Fibroblast of pulmonary artery (primary cell): ENCODE measurements at regions not wholly inside any gene's neighbourhood (a gene's known extent, or its start where the extent isn't known, plus 50 kb on each side); places are given as distances from the start of the nearest gene placed in this dataset.

Experiments
- DNase-seq: peaks from one replicate; pipeline ENCODE4 v3.0.0-alpha.2; 2010; ENCODE audit warnings: low read depth
- H3K4me3 ChIP-seq: replicated peaks from 2 replicates; pipeline ENCODE4 v1.5.1; 2011; ENCODE audit warnings: low read depth, mild to moderate bottlenecking, control low read depth, low read length, moderate library complexity
- TF ChIP-seq, protein P1 (sequence below): IDR thresholded peaks from 2 replicates; pipeline ENCODE4 v1.5.1; 2011; ENCODE audit warnings: mild to moderate bottlenecking, control low read depth, low read length, inconsistent platforms; ENCODE audit errors: missing control alignments

DNA sequence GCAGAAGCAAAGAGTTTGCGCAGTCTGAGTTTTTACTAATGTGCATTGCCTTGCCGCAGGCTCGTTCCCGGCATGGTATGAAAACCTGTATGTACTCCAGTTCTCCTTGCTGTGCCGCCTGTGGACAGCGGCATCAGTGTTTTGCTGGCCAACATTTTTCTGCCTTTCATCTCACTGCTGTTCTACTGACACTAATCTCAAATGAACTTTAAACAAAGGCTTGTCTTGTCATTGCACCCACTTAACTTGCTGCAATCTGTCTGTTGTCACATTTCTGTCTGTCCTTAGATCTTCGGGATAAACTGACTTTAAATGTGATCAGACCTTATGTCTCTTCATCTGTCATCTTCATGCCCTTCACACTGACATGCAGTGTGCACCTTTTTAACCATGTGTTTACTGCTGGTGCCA lies 71.7 kb upstream of the ZNRF2 start:
- no peak for DNase-seq
- H3K4me3 ChIP-seq, result no peak overlapping the region
- TF ChIP-seq, protein P1, sequence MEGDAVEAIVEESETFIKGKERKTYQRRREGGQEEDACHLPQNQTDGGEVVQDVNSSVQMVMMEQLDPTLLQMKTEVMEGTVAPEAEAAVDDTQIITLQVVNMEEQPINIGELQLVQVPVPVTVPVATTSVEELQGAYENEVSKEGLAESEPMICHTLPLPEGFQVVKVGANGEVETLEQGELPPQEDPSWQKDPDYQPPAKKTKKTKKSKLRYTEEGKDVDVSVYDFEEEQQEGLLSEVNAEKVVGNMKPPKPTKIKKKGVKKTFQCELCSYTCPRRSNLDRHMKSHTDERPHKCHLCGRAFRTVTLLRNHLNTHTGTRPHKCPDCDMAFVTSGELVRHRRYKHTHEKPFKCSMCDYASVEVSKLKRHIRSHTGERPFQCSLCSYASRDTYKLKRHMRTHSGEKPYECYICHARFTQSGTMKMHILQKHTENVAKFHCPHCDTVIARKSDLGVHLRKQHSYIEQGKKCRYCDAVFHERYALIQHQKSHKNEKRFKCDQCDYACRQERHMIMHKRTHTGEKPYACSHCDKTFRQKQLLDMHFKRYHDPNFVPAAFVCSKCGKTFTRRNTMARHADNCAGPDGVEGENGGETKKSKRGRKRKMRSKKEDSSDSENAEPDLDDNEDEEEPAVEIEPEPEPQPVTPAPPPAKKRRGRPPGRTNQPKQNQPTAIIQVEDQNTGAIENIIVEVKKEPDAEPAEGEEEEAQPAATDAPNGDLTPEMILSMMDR, result no peak

DNA sequence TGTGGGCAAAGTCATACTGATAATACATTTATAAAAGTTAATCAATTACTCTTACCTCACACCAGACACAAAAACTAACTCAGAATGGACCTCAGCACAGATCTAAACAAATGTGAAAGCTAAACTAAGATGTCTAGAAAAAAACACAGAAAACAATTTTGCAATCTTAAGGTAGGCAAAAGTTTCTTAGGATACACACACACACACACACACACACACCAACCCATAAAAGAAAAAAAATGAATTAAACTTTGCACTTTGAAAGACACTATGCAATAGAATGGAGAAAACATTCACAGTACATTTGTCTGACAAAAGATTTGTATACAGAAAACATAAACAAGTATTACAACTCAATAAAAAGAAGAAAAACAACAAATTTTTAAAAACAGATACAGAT lies 70.8 kb upstream of the ZNRF2 start:
- TF ChIP-seq, protein P1, result no peak
- no peak overlapping the region for H3K4me3 ChIP-seq
- no peak for DNase-seq

DNA sequence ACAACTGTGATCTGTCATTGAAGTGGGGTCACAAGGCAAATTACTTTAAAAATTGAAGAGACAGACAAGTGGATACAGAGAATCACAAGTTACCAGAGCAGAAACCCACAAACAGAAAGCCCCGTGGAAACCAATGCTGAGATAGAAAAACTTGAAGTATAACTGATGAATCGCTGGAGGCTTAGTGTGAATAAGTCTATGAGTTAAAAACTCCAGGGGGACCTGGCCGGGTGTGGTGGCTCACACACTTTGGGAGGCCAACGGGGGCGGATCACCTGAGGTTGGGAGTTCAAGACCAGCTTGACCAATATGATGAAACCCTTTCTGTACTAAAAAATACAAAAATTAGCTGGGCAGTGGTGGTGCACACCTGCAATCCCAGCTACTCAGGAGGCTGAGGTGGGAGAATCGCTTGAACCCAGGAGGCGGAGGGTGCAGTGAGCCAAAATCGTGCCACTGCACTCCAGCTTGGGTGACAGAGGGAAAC lies 69.7 kb upstream of the ZNRF2 start:
- DNase-seq, result no peak
- TF ChIP-seq, protein P1, result no peak
- no peak overlapping the region for H3K4me3 ChIP-seq

DNA sequence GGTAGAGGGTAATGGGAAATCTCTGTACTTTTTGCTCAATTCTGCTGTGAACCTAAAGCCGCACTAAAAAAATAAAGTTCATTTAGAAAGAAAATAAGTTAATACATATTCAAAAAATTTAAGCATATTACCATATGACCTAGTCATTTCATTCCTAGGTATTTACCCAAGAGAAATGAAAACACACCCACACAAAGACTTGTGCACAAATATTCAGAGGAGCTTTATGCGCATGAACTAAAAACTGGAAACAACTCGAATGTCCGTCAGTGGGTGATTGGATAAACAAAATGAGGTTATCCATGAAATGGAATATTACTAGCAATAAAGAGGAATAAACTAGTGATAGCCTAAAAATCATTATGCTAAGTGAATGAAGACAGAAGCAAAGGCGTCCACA lies 62.6 kb upstream of the ZNRF2 start:
- H3K4me3 ChIP-seq, result no peak overlapping the region
- no peak for DNase-seq
- TF ChIP-seq, protein P1, result no peak

DNA sequence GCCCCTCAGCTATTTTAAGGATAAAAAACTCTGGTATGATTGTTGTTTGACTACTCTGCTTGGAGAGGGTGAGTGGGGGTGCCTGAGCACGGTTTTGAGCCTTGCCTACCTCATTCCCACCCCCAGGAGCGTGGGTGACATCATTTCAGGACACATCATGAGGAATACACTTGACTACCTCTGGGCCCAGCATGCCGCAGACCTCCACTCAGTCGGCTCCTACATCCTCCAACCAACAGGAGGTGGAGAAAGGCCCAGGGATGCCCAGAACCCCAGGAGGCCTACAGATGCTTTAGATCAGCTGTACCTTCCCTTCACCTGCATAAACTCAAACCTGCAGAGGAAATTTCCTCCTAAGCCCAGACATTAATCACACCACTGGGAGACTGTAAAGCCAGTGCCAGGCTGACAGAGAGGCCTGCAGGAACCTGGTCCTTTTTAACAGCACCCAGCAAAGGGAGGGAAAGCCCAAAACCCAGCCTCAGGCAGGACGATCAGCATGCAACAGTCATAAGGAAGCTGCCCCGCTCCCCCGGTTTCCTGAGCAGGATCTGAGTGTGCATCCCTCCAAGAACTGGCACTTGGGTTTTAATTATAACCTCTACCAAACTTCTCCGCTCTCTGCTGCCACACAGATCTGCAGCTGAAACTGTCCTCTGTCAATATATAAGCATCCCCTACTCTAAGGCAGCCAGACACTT lies 61.7 kb upstream of the ZNRF2 start:
- DNase-seq, result no peak
- TF ChIP-seq, protein P1, result no peak
- no peak overlapping the region for H3K4me3 ChIP-seq

DNA sequence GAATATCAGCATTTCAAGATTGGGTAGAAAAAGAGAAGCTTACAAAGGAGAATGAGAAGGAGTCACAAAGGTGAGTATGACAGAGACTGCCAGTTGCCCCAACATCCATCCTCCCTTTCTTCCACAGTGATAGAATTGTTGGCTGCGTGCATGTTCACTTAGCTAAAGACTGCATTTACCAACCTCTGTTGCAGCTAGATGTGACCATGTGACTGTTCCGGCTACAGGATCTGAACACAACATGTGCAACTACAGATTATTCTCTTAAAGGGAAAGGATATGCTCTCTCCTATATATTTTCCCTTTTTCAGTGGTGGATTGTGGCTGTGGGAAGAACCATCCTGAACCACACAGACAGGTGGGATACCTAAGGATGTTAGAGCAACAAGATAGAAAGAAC lies 60.5 kb upstream of the ZNRF2 start:
- H3K4me3 ChIP-seq, result no peak overlapping the region
- TF ChIP-seq, protein P1, result no peak
- DNase-seq, result no peak

DNA sequence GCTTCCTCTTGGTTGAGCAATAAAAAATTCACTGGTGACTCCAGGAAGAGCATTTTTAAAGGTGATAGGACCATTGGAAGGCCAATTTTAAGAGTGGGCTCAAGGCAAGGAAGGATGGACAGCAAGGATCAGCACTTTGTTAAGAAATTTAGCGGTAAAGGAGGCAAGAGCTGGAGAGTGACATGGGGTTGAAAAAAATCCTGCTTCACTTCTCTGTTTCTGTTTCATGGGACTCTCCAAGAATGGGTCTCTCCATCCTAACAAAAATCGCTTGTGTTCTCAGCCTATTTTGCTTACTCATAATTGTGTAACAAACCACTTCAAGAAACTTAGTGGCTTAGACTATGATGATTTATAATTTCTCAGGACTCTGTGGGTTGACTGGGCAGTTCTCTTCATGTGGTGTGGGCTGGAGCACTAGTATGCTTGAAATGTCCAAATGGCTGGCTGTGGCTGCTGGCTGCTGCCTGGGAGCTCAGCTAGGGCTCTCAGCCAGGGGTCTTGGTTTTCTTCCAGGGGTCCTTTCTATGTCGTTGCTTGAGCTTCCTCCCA lies 59.8 kb upstream of the ZNRF2 start:
- no peak overlapping the region for H3K4me3 ChIP-seq
- TF ChIP-seq, protein P1, result no peak
- DNase-seq, result peak; percentile 53
